ENCODE measurements at regions not wholly inside any gene's neighbourhood (a gene's known extent, or its start where the extent isn't known, plus 50 kb on each side); places are given as distances from the start of the nearest gene placed in this dataset.

GRCh38 chr11:70895366-70895670 is 357.1 kb downstream of the SHANK2 start:
- intact Hi-C loops (cut with micrococcal nuclease; ENCODE audit: unreplicated experiment) = no loop called here
- ChIA-PET CTCF (no interaction called here), POLR2A (ENCODE audit: low non-redundant PET) (no interaction called here)
- no peak for DNase-seq (ENCODE audit: low spot score)
- no peak overlapping the region for H3K27ac ChIP-seq (ENCODE audit: low read depth, low read length, poor library complexity, severe bottlenecking)
- no peaks in the 10 kb centered on the region for H3K36me3 ChIP-seq (ENCODE audit: insufficient read depth, low read length, poor library complexity, severe bottlenecking)
- no peak overlapping the region for H3K4me3 ChIP-seq (ENCODE audit: low read depth, low read length, poor library complexity, severe bottlenecking)
- no peaks in the 10 kb centered on the region for H3K4me1 ChIP-seq (ENCODE audit: insufficient read depth, low read length, poor library complexity, severe bottlenecking)
- no peaks in the 10 kb centered on the region for H3K27me3 ChIP-seq (replicated peaks; ENCODE audit: insufficient read depth, low read depth, low read length, poor library complexity)
- H3K9me3 ChIP-seq (ENCODE audit: low read depth, low read length, poor library complexity, severe bottlenecking) = peaks cover 4% of the 10 kb centered on the region
- TF ChIP-seq, protein P1, sequence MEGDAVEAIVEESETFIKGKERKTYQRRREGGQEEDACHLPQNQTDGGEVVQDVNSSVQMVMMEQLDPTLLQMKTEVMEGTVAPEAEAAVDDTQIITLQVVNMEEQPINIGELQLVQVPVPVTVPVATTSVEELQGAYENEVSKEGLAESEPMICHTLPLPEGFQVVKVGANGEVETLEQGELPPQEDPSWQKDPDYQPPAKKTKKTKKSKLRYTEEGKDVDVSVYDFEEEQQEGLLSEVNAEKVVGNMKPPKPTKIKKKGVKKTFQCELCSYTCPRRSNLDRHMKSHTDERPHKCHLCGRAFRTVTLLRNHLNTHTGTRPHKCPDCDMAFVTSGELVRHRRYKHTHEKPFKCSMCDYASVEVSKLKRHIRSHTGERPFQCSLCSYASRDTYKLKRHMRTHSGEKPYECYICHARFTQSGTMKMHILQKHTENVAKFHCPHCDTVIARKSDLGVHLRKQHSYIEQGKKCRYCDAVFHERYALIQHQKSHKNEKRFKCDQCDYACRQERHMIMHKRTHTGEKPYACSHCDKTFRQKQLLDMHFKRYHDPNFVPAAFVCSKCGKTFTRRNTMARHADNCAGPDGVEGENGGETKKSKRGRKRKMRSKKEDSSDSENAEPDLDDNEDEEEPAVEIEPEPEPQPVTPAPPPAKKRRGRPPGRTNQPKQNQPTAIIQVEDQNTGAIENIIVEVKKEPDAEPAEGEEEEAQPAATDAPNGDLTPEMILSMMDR (conservative IDR thresholded peaks at IDR 0.05; ENCODE audit: low read depth, low read length) = no peak
- no peak for TF ChIP-seq EZH2 (IDR thresholded peaks at IDR 0.05; ENCODE audit: borderline replicate concordance, low read depth, low read length, poor library complexity, severe bottlenecking)
- no TSS peak for BruUV-seq (replicated peaks)

GRCh38 chr11:70897429-70897828 is 354.9 kb downstream of the SHANK2 start:
- TF ChIP-seq, protein P1 (conservative IDR thresholded peaks at IDR 0.05; ENCODE audit: low read depth, low read length) = no peak
- no peak for TF ChIP-seq EZH2 (IDR thresholded peaks at IDR 0.05; ENCODE audit: borderline replicate concordance, low read depth, low read length, poor library complexity, severe bottlenecking)
- no TSS peak for BruUV-seq (replicated peaks)
- POLR2A ChIA-PET (ENCODE audit: low non-redundant PET) = no interaction called here
- no peaks in the 10 kb centered on the region for H3K4me1 ChIP-seq (ENCODE audit: insufficient read depth, low read length, poor library complexity, severe bottlenecking)
- no peak overlapping the region for H3K4me3 ChIP-seq (ENCODE audit: low read depth, low read length, poor library complexity, severe bottlenecking)
- CTCF ChIA-PET = no interaction called here
- no peaks in the 10 kb centered on the region for H3K27me3 ChIP-seq (replicated peaks; ENCODE audit: insufficient read depth, low read depth, low read length, poor library complexity)
- intact Hi-C loops (cut with micrococcal nuclease; ENCODE audit: unreplicated experiment) = no loop called here
- no peak overlapping the region for H3K27ac ChIP-seq (ENCODE audit: low read depth, low read length, poor library complexity, severe bottlenecking)
- no peak for DNase-seq (ENCODE audit: low spot score)
- H3K36me3 ChIP-seq (ENCODE audit: insufficient read depth, low read length, poor library complexity, severe bottlenecking) = no peaks in the 10 kb centered on the region
- H3K9me3 ChIP-seq (ENCODE audit: low read depth, low read length, poor library complexity, severe bottlenecking) = peaks cover 4% of the 10 kb centered on the region

- Histone ChIP-seq H3K27me3 (replicated peaks; ENCODE audit: insufficient read depth, low read depth, low read length, poor library complexity) (no peaks in the 10 kb centered on the region), H3K27ac (ENCODE audit: low read depth, low read length, poor library complexity, severe bottlenecking) (no peak overlapping the region), H3K36me3 (ENCODE audit: insufficient read depth, low read length, poor library complexity, severe bottlenecking) (no peaks in the 10 kb centered on the region), H3K4me3 (ENCODE audit: low read depth, low read length, poor library complexity, severe bottlenecking) (no peak overlapping the region), H3K4me1 (ENCODE audit: insufficient read depth, low read length, poor library complexity, severe bottlenecking) (no peaks in the 10 kb centered on the region), H3K9me3 (ENCODE audit: low read depth, low read length, poor library complexity, severe bottlenecking) (peaks cover 4% of the 10 kb centered on the region)
- no TSS peak for BruUV-seq (replicated peaks)
- ChIA-PET CTCF (no interaction called here), POLR2A (ENCODE audit: low non-redundant PET) (no interaction called here)
- TF ChIP-seq EZH2 (IDR thresholded peaks at IDR 0.05; ENCODE audit: borderline replicate concordance, low read depth, low read length, poor library complexity, severe bottlenecking) = no peak
- TF ChIP-seq, protein P1 (conservative IDR thresholded peaks at IDR 0.05; ENCODE audit: low read depth, low read length) = no peak
- DNase-seq (ENCODE audit: low spot score) = no peak
- intact Hi-C loops (cut with micrococcal nuclease; ENCODE audit: unreplicated experiment) = no loop called here
Measured at GRCh38 chr11:70899616-70900015, 352.8 kb downstream of the SHANK2 start.

Measured in A673 (cell line).